GM23338 (cell line): ENCODE measurements at regions not wholly inside any gene's neighbourhood (a gene's known extent, or its start where the extent isn't known, plus 50 kb on each side); places are given as distances from the start of the nearest gene placed in this dataset.

Source experiments
- ATAC-seq: fragments of 200-7000 bp; cut with Tn5 transposase; 3 replicates; pipeline ENCODE4 v1.9.1; 2020
- DNase-seq: peaks from one replicate; pipeline ENCODE4 v3.0.0-alpha.2; 2015; ENCODE audit warnings: low spot score
- H2AFZ ChIP-seq: fragments of 200-600 bp; sonication (generic); 2 replicates; pipeline ENCODE4 v1.8.0; 2016; ENCODE audit warnings: antibody characterized with exemption, mild to moderate bottlenecking, moderate library complexity
- H3F3A ChIP-seq: fragments of 200-600 bp; sonication (generic); replicated peaks from 2 replicates; pipeline ENCODE4 v1.8.0; 2017; ENCODE audit warnings: antibody characterized with exemption, mixed run types, low read depth
- H3K27ac ChIP-seq: fragments of 200-600 bp; sonication (generic); 2 replicates; pipeline ENCODE4 v1.6.1; 2016; ENCODE audit warnings: low read depth
- H3K27me3 ChIP-seq: fragments of 200-600 bp; sonication (generic); 2 replicates; pipeline ENCODE4 v1.8.0; 2016; ENCODE audit warnings: mild to moderate bottlenecking, mixed run types, moderate library complexity; ENCODE audit not compliant: insufficient read depth
- H3K36me3 ChIP-seq: fragments of 200-600 bp; sonication (generic); 2 replicates; pipeline ENCODE4 v1.8.0; 2016; ENCODE audit warnings: mild to moderate bottlenecking; ENCODE audit not compliant: insufficient read depth
- H3K4me1 ChIP-seq: fragments of 200-600 bp; sonication (generic); 2 replicates; pipeline ENCODE4 v1.8.0; 2016; ENCODE audit warnings: mild to moderate bottlenecking, moderate library complexity; ENCODE audit not compliant: insufficient read depth
- H3K4me2 ChIP-seq: fragments of 200-600 bp; sonication (generic); 2 replicates; pipeline ENCODE4 v1.7.1; 2017; ENCODE audit warnings: mixed run types
- H3K4me3 ChIP-seq: fragments of 200-600 bp; sonication (generic); 2 replicates; pipeline ENCODE4 v1.6.1; 2016; ENCODE audit warnings: mixed run types
- H3K79me2 ChIP-seq: fragments of 200-600 bp; sonication (generic); replicated peaks from 2 replicates; pipeline ENCODE4 v1.8.0; 2017; ENCODE audit warnings: mild to moderate bottlenecking; ENCODE audit not compliant: insufficient read depth
- H3K9me2 ChIP-seq: fragments of 200-600 bp; sonication (generic); 2 replicates; pipeline ENCODE4 v1.8.0; 2017; ENCODE audit not compliant: insufficient read depth
- H4K20me1 ChIP-seq: fragments of 200-600 bp; sonication (generic); replicated peaks from 2 replicates; pipeline ENCODE4 v1.8.0; 2017; ENCODE audit warnings: mild to moderate bottlenecking; ENCODE audit not compliant: insufficient read depth
- H3K27ac Mint-ChIP-seq: 2 replicates; pipeline ENCODE4 v1.8.0; 2020; ENCODE audit warnings: inconsistent platforms, mild to moderate bottlenecking, moderate library complexity, mixed read lengths
- H3K27me3 Mint-ChIP-seq: 3 replicates; pipeline ENCODE4 v1.8.0; 2022; ENCODE audit warnings: low read depth, mild to moderate bottlenecking, moderate library complexity, mixed read lengths, inconsistent platforms; ENCODE audit not compliant: insufficient read depth, poor library complexity
- H3K36me3 Mint-ChIP-seq: 3 replicates; pipeline ENCODE4 v1.8.0; 2021; ENCODE audit warnings: low read depth, mild to moderate bottlenecking, inconsistent platforms, moderate library complexity, mixed read lengths
- H3K4me1 Mint-ChIP-seq: 3 replicates; pipeline ENCODE4 v1.8.0; 2020; ENCODE audit warnings: mild to moderate bottlenecking, inconsistent platforms, mixed read lengths
- H3K4me3 Mint-ChIP-seq: 3 replicates; pipeline ENCODE4 v1.8.0; 2021; ENCODE audit warnings: moderate library complexity, mild to moderate bottlenecking, inconsistent platforms, mixed read lengths
- H3K9me3 Mint-ChIP-seq: 3 replicates; pipeline ENCODE4 v1.8.0; 2020; ENCODE audit warnings: moderate library complexity, mild to moderate bottlenecking, inconsistent platforms, mixed read lengths
- CREB1 ChIP-seq: fragments of 250-450 bp; sonication (Bioruptor Pico); IDR thresholded peaks from 2 replicates; pipeline ENCODE4 v1.5.0; 2020; ENCODE audit warnings: low read depth, mild to moderate bottlenecking, moderate library complexity
- CTCF ChIP-seq, 2 experiments: fragments of 200-600 bp in 1 of 2; sonication (generic) in 1 of 2; conservative IDR thresholded peaks; 2 replicates each; pipeline versions ENCODE4 v1.5.1 to v1.6.1; 2016 to 2017; ENCODE audit warnings: antibody characterized with exemption in 2 of 2, low read depth in 2 of 2, mild to moderate bottlenecking in 2 of 2, moderate library complexity in 1 of 2
- EZH2 ChIP-seq: fragments of 200-600 bp; sonication (generic); IDR thresholded peaks from one replicate; pipeline ENCODE4 v1.8.0; 2017; ENCODE audit warnings: antibody characterized with exemption, mild to moderate bottlenecking, low read depth; ENCODE audit not compliant: unreplicated experiment
- EZH2phosphoT487 ChIP-seq: fragments of 200-600 bp; sonication (generic); IDR thresholded peaks from one replicate; pipeline ENCODE4 v1.8.1; 2018; ENCODE audit warnings: antibody characterized with exemption; ENCODE audit not compliant: unreplicated experiment
- JUNB ChIP-seq: IDR thresholded peaks from one replicate; pipeline ENCODE4 v1.6.1; 2016; ENCODE audit warnings: antibody characterized with exemption; ENCODE audit not compliant: unreplicated experiment
- NANOG ChIP-seq: IDR thresholded peaks from 2 replicates; pipeline ENCODE4 v1.6.1; 2016; ENCODE audit warnings: antibody characterized with exemption, borderline replicate concordance
- POLR2AphosphoS5 ChIP-seq: IDR thresholded peaks from 2 replicates; pipeline ENCODE4 v1.6.1; 2016; ENCODE audit warnings: antibody characterized with exemption, low read depth
- REST ChIP-seq: IDR thresholded peaks from one replicate; pipeline ENCODE4 v1.6.1; 2018; ENCODE audit warnings: antibody characterized with exemption; ENCODE audit not compliant: unreplicated experiment
- ZNF114 ChIP-seq: fragments of 250-450 bp; sonication (Bioruptor Pico); IDR thresholded peaks from 2 replicates; pipeline ENCODE4 v1.5.0; 2020; ENCODE audit warnings: mild to moderate bottlenecking, moderate library complexity
- ZNF331 ChIP-seq: fragments of 250-450 bp; sonication (Bioruptor Pico); IDR thresholded peaks from 2 replicates; pipeline ENCODE4 v1.5.0; 2020; ENCODE audit warnings: low read depth, mild to moderate bottlenecking, moderate library complexity
- TF ChIP-seq, protein P1 (sequence below): IDR thresholded peaks from 2 replicates; pipeline ENCODE4 v1.6.1; 2016; ENCODE audit warnings: antibody characterized with exemption

DNA sequence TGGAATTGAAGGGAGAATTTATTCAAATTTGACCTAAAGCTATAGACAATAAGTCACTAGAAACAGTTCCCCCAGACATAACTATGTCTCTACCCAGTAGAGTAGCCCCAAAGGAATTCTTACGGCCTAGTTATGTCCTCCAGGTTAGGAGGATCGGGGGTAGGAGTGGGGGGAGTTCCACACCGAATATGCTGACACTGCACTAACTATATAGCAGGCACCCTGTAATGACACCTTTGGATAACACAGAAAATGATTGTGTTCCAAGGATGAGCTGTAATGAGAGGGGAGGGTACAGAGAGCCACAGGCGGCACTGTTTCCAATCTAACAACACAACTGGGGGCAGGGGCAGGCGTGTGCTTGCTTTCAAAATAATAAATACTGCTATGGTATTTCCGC lies 376.2 kb upstream of the RORA start:
- Mint-ChIP-seq H3K9me3 (no peaks in the 10 kb centered on the region), H3K27me3 (no peaks in the 10 kb centered on the region), H3K36me3 (no peaks in the 10 kb centered on the region), H3K4me1 (no peaks in the 10 kb centered on the region), H3K27ac (no peak overlapping the region), H3K4me3 (no peak overlapping the region)
- no peak overlapping the region for H3K27ac ChIP-seq
- H3K4me3 ChIP-seq = no peak overlapping the region
- H3K36me3 ChIP-seq = no peaks in the 10 kb centered on the region
- no peak overlapping the region for H2AFZ ChIP-seq
- H3K9me2 ChIP-seq = no peaks in the 10 kb centered on the region; the same call in 1 of the 2 replicates
- DNase-seq = no peak
- no peaks in the 10 kb centered on the region for H4K20me1 ChIP-seq
- ATAC-seq = no peak
- no peaks in the 10 kb centered on the region for H3K27me3 ChIP-seq
- H3K79me2 ChIP-seq = no peaks in the 10 kb centered on the region
- TF ChIP-seq POLR2AphosphoS5 (no peak), REST (no peak), NANOG (no peak), JUNB (no peak), EZH2phosphoT487 (no peak), CREB1 (CRISPR knock-in tag) (no peak), CTCF (conservative IDR thresholded peaks at IDR 0.05; ENCODE audit: low read depth in 2 of 2) (no peak), ZNF331 (CRISPR knock-in tag) (no peak), ZNF114 (CRISPR knock-in tag) (no peak)
- TF ChIP-seq, protein P1, sequence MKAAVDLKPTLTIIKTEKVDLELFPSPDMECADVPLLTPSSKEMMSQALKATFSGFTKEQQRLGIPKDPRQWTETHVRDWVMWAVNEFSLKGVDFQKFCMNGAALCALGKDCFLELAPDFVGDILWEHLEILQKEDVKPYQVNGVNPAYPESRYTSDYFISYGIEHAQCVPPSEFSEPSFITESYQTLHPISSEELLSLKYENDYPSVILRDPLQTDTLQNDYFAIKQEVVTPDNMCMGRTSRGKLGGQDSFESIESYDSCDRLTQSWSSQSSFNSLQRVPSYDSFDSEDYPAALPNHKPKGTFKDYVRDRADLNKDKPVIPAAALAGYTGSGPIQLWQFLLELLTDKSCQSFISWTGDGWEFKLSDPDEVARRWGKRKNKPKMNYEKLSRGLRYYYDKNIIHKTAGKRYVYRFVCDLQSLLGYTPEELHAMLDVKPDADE = no peak
- no peaks in the 10 kb centered on the region for H3F3A ChIP-seq
- no peaks in the 10 kb centered on the region for H3K4me1 ChIP-seq
- no peak overlapping the region for H3K4me2 ChIP-seq

- H3K36me3 ChIP-seq = no peaks in the 10 kb centered on the region
- no peak overlapping the region for H3K27ac ChIP-seq
- no peaks in the 10 kb centered on the region for H3K27me3 ChIP-seq
- Mint-ChIP-seq H3K27ac (no peak overlapping the region), H3K9me3 (no peaks in the 10 kb centered on the region), H3K27me3 (peaks cover 3% of the 10 kb centered on the region), H3K36me3 (no peaks in the 10 kb centered on the region), H3K4me1 (peaks cover 7% of the 10 kb centered on the region), H3K4me3 (no peak overlapping the region)
- H3K4me2 ChIP-seq = no peak overlapping the region
- H3F3A ChIP-seq = no peaks in the 10 kb centered on the region
- no peak overlapping the region for H3K4me3 ChIP-seq
- H3K9me2 ChIP-seq = 0 out of 2 replicates have a peak, but pooled peaks cover 3% of the 10 kb centered on the region
- no peaks in the 10 kb centered on the region for H3K4me1 ChIP-seq
- ATAC-seq (peak; percentile 61), DNase-seq (no peak)
- H4K20me1 ChIP-seq = no peaks in the 10 kb centered on the region
- peak overlapping the region; percentile 26; the same call in 1 of the 2 replicates for H2AFZ ChIP-seq
- no peaks in the 10 kb centered on the region for H3K79me2 ChIP-seq
- TF ChIP-seq ZNF114 (CRISPR knock-in tag) (no peak), EZH2phosphoT487 (no peak), REST (no peak), CTCF (conservative IDR thresholded peaks at IDR 0.05; ENCODE audit: low read depth in 2 of 2) (no peak), EZH2 (no peak), POLR2AphosphoS5 (no peak)
- TF ChIP-seq, protein P1 = no peak
These were observed 369.6 kb upstream of the RORA start for GRCh38 chr15:61598655-61599054.
